ENCODE measurements at regions not wholly inside any gene's neighbourhood (a gene's known extent, or its start where the extent isn't known, plus 50 kb on each side); places are given as distances from the start of the nearest gene placed in this dataset.

DNA sequence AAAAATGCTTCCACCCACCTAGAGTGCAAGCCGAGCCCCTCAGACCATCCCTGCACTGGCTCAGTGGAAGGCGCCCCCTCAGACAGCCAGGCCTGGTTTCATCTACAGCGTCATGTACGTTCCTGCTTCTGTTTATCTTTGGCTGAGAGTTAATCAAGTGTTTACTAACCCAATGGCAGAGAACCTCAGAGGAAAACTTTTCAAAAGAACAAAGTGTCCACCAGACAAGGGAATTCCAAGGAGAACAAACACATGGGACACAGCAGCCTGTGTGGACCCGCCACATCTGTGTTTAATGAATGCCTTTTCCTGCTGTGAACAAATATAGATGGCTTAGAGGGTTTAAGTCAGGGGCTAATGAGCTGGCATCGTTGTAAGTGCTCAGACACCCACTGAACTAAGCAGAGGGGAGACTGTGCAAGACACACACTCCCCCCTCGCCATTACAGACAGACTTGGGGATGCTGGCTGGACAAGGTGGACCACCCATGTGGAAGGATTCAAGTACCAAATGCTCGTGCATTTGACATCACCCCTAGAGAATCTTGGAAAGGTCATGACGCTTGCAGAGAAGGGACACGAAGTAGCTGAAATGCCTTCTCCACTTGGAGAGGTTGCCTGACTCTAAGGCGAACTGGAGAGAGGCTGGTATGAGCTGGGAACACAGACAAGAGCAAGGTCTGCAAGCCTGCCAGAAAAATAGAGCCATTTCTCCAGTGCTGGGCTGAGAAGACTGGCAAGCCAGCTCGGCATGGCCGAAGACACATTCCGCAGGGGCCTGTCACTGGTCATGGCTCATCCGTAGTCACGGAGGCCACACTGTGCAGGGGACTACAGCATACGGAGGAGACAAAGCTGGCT, 53.5 kb upstream of the NXT1 start:
- peak; percentile 31 for TF ChIP-seq POLR2AphosphoS5 (IDR thresholded peaks at IDR 0.05)
- TF ChIP-seq CTCF (IDR thresholded peaks at IDR 0.05), result no peak
